ENCODE measurements at regions not wholly inside any gene's neighbourhood (a gene's known extent, or its start where the extent isn't known, plus 50 kb on each side); places are given as distances from the start of the nearest gene placed in this dataset.

DNA sequence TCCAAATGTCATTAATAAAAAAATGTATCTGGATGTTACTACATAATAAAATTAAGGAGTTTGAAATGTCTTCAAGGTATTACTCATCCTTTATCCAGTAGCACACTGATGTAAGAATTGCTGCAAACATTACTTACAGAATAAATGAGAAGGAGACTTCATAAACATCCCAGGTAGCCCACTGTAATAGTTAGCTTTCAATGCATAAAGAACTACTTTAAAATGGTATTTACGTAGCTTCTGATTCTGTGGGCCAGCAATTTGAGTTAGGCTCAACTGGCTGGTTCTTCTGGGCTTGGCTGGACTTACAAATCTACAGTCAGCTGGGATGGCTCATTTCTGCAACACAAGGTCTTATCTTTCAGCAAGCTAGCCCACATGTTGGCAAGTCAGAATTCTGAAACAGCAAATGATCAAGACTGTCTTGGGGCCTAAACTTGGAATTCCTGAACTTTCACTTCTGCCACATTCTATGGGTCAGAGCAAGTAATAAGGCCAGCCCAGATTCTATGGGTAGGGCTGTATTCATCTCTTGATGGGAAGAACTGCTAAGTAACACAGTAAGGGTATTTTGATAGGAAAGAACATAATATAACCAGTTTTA is 522.5 kb downstream of the IQCM start:
- Histone ChIP-seq H3K9ac (ENCODE audit: low read depth, low read length) (no peak overlapping the region), H3K36me3 (ENCODE audit: insufficient read depth, low read length) (no peaks in the 10 kb centered on the region), H3K79me2 (ENCODE audit: insufficient read depth, low read length) (no peaks in the 10 kb centered on the region), H3K4me2 (ENCODE audit: insufficient read depth, low read length) (no peak overlapping the region), H3K9me3 (ENCODE audit: insufficient read depth, low read length, severe bottlenecking) (no peaks in the 10 kb centered on the region), H3K27me3 (ENCODE audit: insufficient read depth, low read length, poor library complexity) (no peaks in the 10 kb centered on the region), H4K20me1 (ENCODE audit: insufficient read depth, low read length) (no peaks in the 10 kb centered on the region), H2AFZ (ENCODE audit: low read depth, low read length) (no peak overlapping the region), H3K4me1 (ENCODE audit: insufficient read depth, low read length) (no peaks in the 10 kb centered on the region), H3K4me3 (ENCODE audit: low read depth in 1 of 2, low read length in 2 of 2) (no peak overlapping the region), H3K27ac (ENCODE audit: low read length) (no peak overlapping the region)
- no peak for TF ChIP-seq CTCF (IDR thresholded peaks at IDR 0.05; ENCODE audit: borderline replicate concordance, extremely low read depth, low read length, poor library complexity, severe bottlenecking)
- TF ChIP-seq EZH2 (IDR thresholded peaks at IDR 0.05; ENCODE audit: borderline replicate concordance, low read depth, low read length, severe bottlenecking) = no peak
- DNase-seq (no peak), ATAC-seq (ENCODE audit: insufficient read depth, low read depth) (no peak)

DNA sequence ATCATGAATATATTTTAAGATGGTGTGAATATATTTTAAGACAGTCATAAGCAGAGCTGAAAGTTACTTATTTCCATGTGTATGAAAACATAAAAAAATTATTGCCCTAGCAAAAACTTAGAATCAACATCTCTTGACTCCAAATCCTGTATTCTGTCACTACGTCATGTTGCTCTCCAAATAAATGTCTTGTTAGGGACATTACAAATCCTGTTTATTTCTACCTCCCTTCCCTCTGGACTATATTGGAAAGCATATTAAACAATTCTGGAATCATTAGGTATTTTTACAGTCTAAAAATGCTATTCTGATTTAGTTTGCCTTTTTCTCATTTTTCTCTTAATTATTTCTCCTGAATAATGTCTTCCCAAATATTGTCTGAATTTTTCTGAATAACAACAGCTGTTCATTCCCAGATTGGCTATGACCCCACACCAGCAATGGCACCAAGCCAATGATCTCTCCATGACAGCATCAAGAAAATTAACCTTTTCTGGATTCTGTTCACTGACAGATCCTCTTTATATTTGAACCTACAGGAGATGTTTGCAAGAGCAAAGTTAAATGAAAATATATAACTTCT is 523.1 kb downstream of the IQCM start:
- Histone ChIP-seq H3K4me2 (ENCODE audit: insufficient read depth, low read length) (no peak overlapping the region), H3K27ac (ENCODE audit: low read length) (no peak overlapping the region), H3K36me3 (ENCODE audit: insufficient read depth, low read length) (no peaks in the 10 kb centered on the region), H4K20me1 (ENCODE audit: insufficient read depth, low read length) (no peaks in the 10 kb centered on the region), H3K27me3 (ENCODE audit: insufficient read depth, low read length, poor library complexity) (no peaks in the 10 kb centered on the region), H3K79me2 (ENCODE audit: insufficient read depth, low read length) (no peaks in the 10 kb centered on the region), H2AFZ (ENCODE audit: low read depth, low read length) (no peak overlapping the region), H3K4me1 (ENCODE audit: insufficient read depth, low read length) (no peaks in the 10 kb centered on the region), H3K9ac (ENCODE audit: low read depth, low read length) (no peak overlapping the region), H3K4me3 (ENCODE audit: low read depth in 1 of 2, low read length in 2 of 2) (no peak overlapping the region), H3K9me3 (ENCODE audit: insufficient read depth, low read length, severe bottlenecking) (no peaks in the 10 kb centered on the region)
- DNase-seq (no peak), ATAC-seq (ENCODE audit: insufficient read depth, low read depth) (no peak)
- TF ChIP-seq EZH2 (IDR thresholded peaks at IDR 0.05; ENCODE audit: borderline replicate concordance, low read depth, low read length, severe bottlenecking) = no peak
- no peak for TF ChIP-seq CTCF (IDR thresholded peaks at IDR 0.05; ENCODE audit: borderline replicate concordance, extremely low read depth, low read length, poor library complexity, severe bottlenecking)

DNA sequence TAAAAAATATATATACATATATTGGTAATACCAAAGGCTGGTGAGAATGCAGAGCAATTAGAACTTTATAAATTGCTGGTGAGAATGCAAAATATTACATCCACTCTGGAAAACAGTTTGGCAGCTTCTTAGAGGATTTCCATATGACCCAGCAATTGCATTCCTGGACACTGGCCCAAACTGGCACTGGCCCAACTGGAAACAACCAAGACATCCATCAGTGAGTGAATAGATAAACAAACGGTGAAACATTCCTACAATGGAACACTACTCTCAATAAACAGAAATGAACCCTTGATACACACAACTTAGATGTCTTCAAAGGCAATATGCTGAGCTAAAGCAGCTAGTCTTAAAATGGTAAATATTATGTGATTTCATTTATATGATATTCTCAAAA is 524.2 kb downstream of the IQCM start:
- Histone ChIP-seq H4K20me1 (ENCODE audit: insufficient read depth, low read length) (no peaks in the 10 kb centered on the region), H3K9me3 (ENCODE audit: insufficient read depth, low read length, severe bottlenecking) (no peaks in the 10 kb centered on the region), H3K36me3 (ENCODE audit: insufficient read depth, low read length) (no peaks in the 10 kb centered on the region), H3K27ac (ENCODE audit: low read length) (no peak overlapping the region), H3K4me2 (ENCODE audit: insufficient read depth, low read length) (no peak overlapping the region), H3K9ac (ENCODE audit: low read depth, low read length) (no peak overlapping the region), H3K27me3 (ENCODE audit: insufficient read depth, low read length, poor library complexity) (no peaks in the 10 kb centered on the region), H3K4me1 (ENCODE audit: insufficient read depth, low read length) (no peaks in the 10 kb centered on the region), H3K79me2 (ENCODE audit: insufficient read depth, low read length) (no peaks in the 10 kb centered on the region), H2AFZ (ENCODE audit: low read depth, low read length) (no peak overlapping the region), H3K4me3 (ENCODE audit: low read depth in 1 of 2, low read length in 2 of 2) (no peak overlapping the region)
- ATAC-seq (ENCODE audit: insufficient read depth, low read depth) = no peak
- TF ChIP-seq CTCF (IDR thresholded peaks at IDR 0.05; ENCODE audit: borderline replicate concordance, extremely low read depth, low read length, poor library complexity, severe bottlenecking) = no peak
- no peak for TF ChIP-seq EZH2 (IDR thresholded peaks at IDR 0.05; ENCODE audit: borderline replicate concordance, low read depth, low read length, severe bottlenecking)
- DNase-seq = no peak
